GM12878 (cell line): ENCODE measurements at regions not wholly inside any gene's neighbourhood (a gene's known extent, or its start where the extent isn't known, plus 50 kb on each side); places are given as distances from the start of the nearest gene placed in this dataset.

Source experiments
- ATAC-seq: fragments of 200-7000 bp; cut with Tn5 transposase; 3 replicates; pipeline ENCODE4 v1.9.1; 2020; ENCODE audit warnings: mild to moderate bottlenecking, moderate library complexity
- BruUV-seq: library from RNA; stranded (reverse); fragments of 400-500 nt; replicated peaks from 2 replicates; lab custom pipeline; 2021; lab: Mats Ljungman, UMichigan
- CTCF ChIA-PET: fragments of 300-600 bp; sonication (Branson Sonifier 250); formaldehyde crosslinking; extraction: SDS; loops from one replicate; lab custom pipeline; 2021; ENCODE audit warnings: inconsistent platforms; lab: Yijun Ruan, JAX
- POLR2A ChIA-PET: fragments of 350-600 bp; formaldehyde crosslinking; extraction: SDS; loops from one replicate; lab custom pipeline; 2021; ENCODE audit warnings: inconsistent platforms; lab: Charles Lee
- RAD21 ChIA-PET: fragments of 300-600 bp; sonication (Branson Sonifier 250); formaldehyde crosslinking; loops from one replicate; lab custom pipeline; 2023; ENCODE audit warnings: antibody characterized with exemption; ENCODE audit not compliant: unreplicated experiment; lab: Charles Lee
- SMC1A ChIA-PET: fragments of 300-600 bp; sonication (Branson Sonifier 250); formaldehyde crosslinking; loops from one replicate; lab custom pipeline; 2023; ENCODE audit not compliant: unreplicated experiment, uncharacterized antibody; lab: Charles Lee
- DNase-seq: peaks from one replicate; pipeline ENCODE4 v3.0.0-alpha.2; 2011; ENCODE audit warnings: low read depth, low spot score
- FAIRE-seq: peaks from 3 replicates; lab custom pipeline; 2011; peaks lifted over from hg19 to GRCh38; lab: Jason Lieb, UNC
- H2AFZ ChIP-seq: 2 replicates; pipeline ENCODE4 v1.6.0; 2011; ENCODE audit warnings: low read depth, low read length, control low read depth; ENCODE audit not compliant: control insufficient read depth
- H3K27ac ChIP-seq: 2 replicates; pipeline ENCODE4 v1.5.1; 2011; ENCODE audit warnings: control low read depth; ENCODE audit not compliant: control insufficient read depth, insufficient read depth
- H3K27me3 ChIP-seq, 2 experiments: replicated peaks in 1 of 2; 2 replicates each; pipeline versions ENCODE4 v1.6.0 to v1.6.1; 2011; ENCODE audit warnings: low read length in 1 of 2; ENCODE audit not compliant: control insufficient read depth in 2 of 2, insufficient read depth in 2 of 2
- H3K36me3 ChIP-seq, 2 experiments: 2 replicates each; pipeline ENCODE4 v1.5.1; 2011; ENCODE audit warnings: low read length in 1 of 2; ENCODE audit not compliant: control insufficient read depth in 2 of 2, insufficient read depth in 2 of 2
- H3K4me1 ChIP-seq: 2 replicates; pipeline ENCODE4 v1.6.1; 2011; ENCODE audit warnings: mild to moderate bottlenecking, low read length, moderate library complexity, mixed read lengths; ENCODE audit not compliant: control insufficient read depth, insufficient read depth
- H3K4me2 ChIP-seq: 2 replicates; pipeline ENCODE4 v1.6.0; 2011; ENCODE audit warnings: control low read depth; ENCODE audit not compliant: control insufficient read depth, insufficient read depth
- H3K4me3 ChIP-seq: fragments of 200-600 bp; sonication (generic); 2 replicates; pipeline ENCODE4 v1.5.1; 2016
- H3K79me2 ChIP-seq: 2 replicates; pipeline ENCODE4 v1.6.0; 2011; ENCODE audit warnings: low read length; ENCODE audit not compliant: control insufficient read depth, insufficient read depth
- H3K9ac ChIP-seq: 2 replicates; pipeline ENCODE4 v1.8.0; 2011; ENCODE audit warnings: low read length, control low read depth, mixed read lengths; ENCODE audit not compliant: control insufficient read depth, insufficient read depth
- H3K9me3 ChIP-seq: replicated peaks from 3 replicates; pipeline ENCODE4 v1.5.1; 2011; ENCODE audit warnings: mild to moderate bottlenecking, low read length; ENCODE audit not compliant: control insufficient read depth, insufficient read depth
- H4K20me1 ChIP-seq: 2 replicates; pipeline ENCODE4 v1.6.0; 2011; ENCODE audit not compliant: control insufficient read depth, insufficient read depth
- CUX1 ChIP-seq: IDR thresholded peaks from 2 replicates; pipeline ENCODE4 v1.6.1; 2012; ENCODE audit warnings: improper control_type of control experiment, low read depth, low read length; ENCODE audit not compliant: insufficient replicate concordance
- ESRRA ChIP-seq: IDR thresholded peaks from 2 replicates; pipeline ENCODE4 v1.6.1; 2012; ENCODE audit warnings: mild to moderate bottlenecking, low read length, improper control_type of control experiment
- PKNOX1 ChIP-seq: fragments of 450-650 bp; IDR thresholded peaks from 2 replicates; pipeline ENCODE4 v1.6.1; 2016; ENCODE audit warnings: mild to moderate bottlenecking
- USF2 ChIP-seq: IDR thresholded peaks from 2 replicates; pipeline ENCODE4 v1.6.1; 2011; ENCODE audit warnings: low read depth, low read length, improper control_type of control experiment, borderline replicate concordance
- ZBTB40 ChIP-seq: fragments of 450-650 bp; IDR thresholded peaks from 2 replicates; pipeline ENCODE4 v1.6.1; 2016; ENCODE audit warnings: mild to moderate bottlenecking, moderate library complexity, borderline replicate concordance
- WGBS: methylation state at CpG from one replicate; pipeline ENCODE4 v1.1.6; 2016; ENCODE audit warnings: low lambda C conversion rate; ENCODE audit not compliant: insufficient replicate concordance, insufficient coverage; ENCODE audit errors: missing lambda C conversion rate; 5-methylcytosine and 5-hydroxymethylcytosine counted together
- in situ Hi-C: fragments of 300-500 bp; cut with MboI; formaldehyde crosslinking; loops from 9 replicates; pipeline ENCODE4 v1.14.3; 2018; ENCODE audit warnings: mixed read lengths
- intact Hi-C: fragments of 100-400 bp; cut with micrococcal nuclease; formaldehyde crosslinking; loops from one replicate; pipeline ENCODE4 v1.14.2; 2022; ENCODE audit not compliant: unreplicated experiment

- ChIA-PET SMC1A (interaction anchor here (0.5 to 1.4 kb wide), 8 partner anchors 19 to 99 kb away, joined by 3 read pairs; no protein-coding TSS in a partner anchor), CTCF (no interaction called here), POLR2A (no interaction called here), RAD21 (interaction anchor here (0.8 kb wide), 1 partner anchor 53 kb away, joined by 4 read pairs; no protein-coding TSS in a partner anchor)
- H4K20me1 ChIP-seq: no peaks in the 10 kb centered on the region
- no peak overlapping the region for H3K4me3 ChIP-seq
- 20% methylated on average over 3 of the region's 3 CpGs for WGBS
- H3K27me3 ChIP-seq: no peaks in the 10 kb centered on the region
- H3K27ac ChIP-seq: no peak overlapping the region
- no peaks in the 10 kb centered on the region for H3K79me2 ChIP-seq
- H3K4me2 ChIP-seq: no peak overlapping the region
- no TSS peak for BruUV-seq
- DNase-seq: no peak
- no peak for FAIRE-seq
- in situ Hi-C loops (no loop called here), intact Hi-C loops (no loop called here)
- H3K9ac ChIP-seq: no peak overlapping the region
- no peaks in the 10 kb centered on the region for H3K36me3 ChIP-seq
- no peaks in the 10 kb centered on the region; the same call in 2 of the 3 replicates for H3K9me3 ChIP-seq
- ATAC-seq: no peak
- no peak overlapping the region for H2AFZ ChIP-seq
- TF ChIP-seq ZBTB40: peak; percentile 71; the same call in 1 of the 2 replicates
- TF ChIP-seq ESRRA: no peak
- no peak for TF ChIP-seq CUX1
- TF ChIP-seq PKNOX1: no peak
- no peak for TF ChIP-seq USF2
- no peaks in the 10 kb centered on the region for H3K4me1 ChIP-seq
Measured at GRCh38 chr10:33657913-33658312, 323.4 kb upstream of the NRP1 start.
